Mesendoderm (in vitro differentiated cells): ENCODE measurements at regions not wholly inside any gene's neighbourhood (a gene's known extent, or its start where the extent isn't known, plus 50 kb on each side); places are given as distances from the start of the nearest gene placed in this dataset.

Experiments used
- DNase-seq: peaks from one replicate; pipeline ENCODE4 v3.0.0; 2013
- H2AK5ac ChIP-seq: 2 replicates; pipeline ENCODE4 v1.6.1; 2013; ENCODE audit warnings: low read length, inconsistent platforms
- H2BK120ac ChIP-seq: 2 replicates; pipeline ENCODE4 v1.6.1; 2013; ENCODE audit warnings: low read depth, mild to moderate bottlenecking, low read length, moderate library complexity, mixed read lengths
- H2BK15ac ChIP-seq: replicated peaks from 2 replicates; pipeline ENCODE4 v1.6.1; 2013; ENCODE audit warnings: low read depth, mild to moderate bottlenecking, moderate library complexity
- H2BK5ac ChIP-seq: 2 replicates; pipeline ENCODE4 v1.6.1; 2013; ENCODE audit warnings: low read length, inconsistent platforms
- H3K18ac ChIP-seq: 2 replicates; pipeline ENCODE4 v1.6.1; 2013; ENCODE audit warnings: mild to moderate bottlenecking, low read length, mixed read lengths
- H3K23ac ChIP-seq: one replicate; pipeline ENCODE4 v1.6.1; 2013; ENCODE audit warnings: low read length
- H3K27ac ChIP-seq: 2 replicates; pipeline ENCODE4 v1.5.1; 2013; ENCODE audit warnings: low read depth, mild to moderate bottlenecking, inconsistent platforms, low read length, moderate library complexity
- H3K27me3 ChIP-seq: 2 replicates; pipeline ENCODE4 v1.6.1; 2013; ENCODE audit warnings: low read length, control low read depth, mild to moderate bottlenecking, inconsistent platforms; ENCODE audit not compliant: insufficient read depth, poor library complexity
- H3K36me3 ChIP-seq: 2 replicates; pipeline ENCODE4 v1.6.1; 2013; ENCODE audit warnings: low read length, inconsistent platforms; ENCODE audit not compliant: control insufficient read depth, insufficient read depth
- H3K4ac ChIP-seq: one replicate; pipeline ENCODE4 v1.6.1; 2013; ENCODE audit warnings: low read depth, mild to moderate bottlenecking, low read length, moderate library complexity
- H3K4me1 ChIP-seq: 2 replicates; pipeline ENCODE4 v1.6.1; 2013; ENCODE audit warnings: low read depth, low read length, inconsistent platforms; ENCODE audit not compliant: control insufficient read depth
- H3K4me2 ChIP-seq: 2 replicates; pipeline ENCODE4 v1.6.1; 2013; ENCODE audit warnings: low read length
- H3K4me3 ChIP-seq: 2 replicates; pipeline ENCODE4 v1.5.1; 2013; ENCODE audit warnings: mild to moderate bottlenecking, low read length
- H3K56ac ChIP-seq: one replicate; pipeline ENCODE4 v1.6.1; 2013; ENCODE audit warnings: low read length
- H3K79me1 ChIP-seq: 2 replicates; pipeline ENCODE4 v1.6.1; 2013; ENCODE audit warnings: low read length, inconsistent platforms
- H3K79me2 ChIP-seq: 2 replicates; pipeline ENCODE4 v1.6.1; 2013; ENCODE audit warnings: mild to moderate bottlenecking, low read length; ENCODE audit not compliant: control insufficient read depth, insufficient read depth
- H3K9ac ChIP-seq: 2 replicates; pipeline ENCODE4 v1.6.1; 2013; ENCODE audit warnings: low read length, inconsistent platforms
- H4K5ac ChIP-seq: one replicate; pipeline ENCODE4 v1.6.1; 2013; ENCODE audit warnings: low read length
- H4K8ac ChIP-seq: one replicate; pipeline ENCODE4 v1.6.1; 2013; ENCODE audit warnings: low read depth, mild to moderate bottlenecking, control low read depth, low read length, moderate library complexity
- WGBS: extraction: QIAGEN DNeasy Blood & Tissue Kit; methylation state at CpG from one replicate; pipeline ENCODE4 v1.1.7; 2013; ENCODE audit warnings: low lambda C conversion rate, missing lambda C conversion rate; ENCODE audit not compliant: insufficient coverage; ENCODE audit errors: extremely low coverage; 5-methylcytosine and 5-hydroxymethylcytosine counted together

DNA sequence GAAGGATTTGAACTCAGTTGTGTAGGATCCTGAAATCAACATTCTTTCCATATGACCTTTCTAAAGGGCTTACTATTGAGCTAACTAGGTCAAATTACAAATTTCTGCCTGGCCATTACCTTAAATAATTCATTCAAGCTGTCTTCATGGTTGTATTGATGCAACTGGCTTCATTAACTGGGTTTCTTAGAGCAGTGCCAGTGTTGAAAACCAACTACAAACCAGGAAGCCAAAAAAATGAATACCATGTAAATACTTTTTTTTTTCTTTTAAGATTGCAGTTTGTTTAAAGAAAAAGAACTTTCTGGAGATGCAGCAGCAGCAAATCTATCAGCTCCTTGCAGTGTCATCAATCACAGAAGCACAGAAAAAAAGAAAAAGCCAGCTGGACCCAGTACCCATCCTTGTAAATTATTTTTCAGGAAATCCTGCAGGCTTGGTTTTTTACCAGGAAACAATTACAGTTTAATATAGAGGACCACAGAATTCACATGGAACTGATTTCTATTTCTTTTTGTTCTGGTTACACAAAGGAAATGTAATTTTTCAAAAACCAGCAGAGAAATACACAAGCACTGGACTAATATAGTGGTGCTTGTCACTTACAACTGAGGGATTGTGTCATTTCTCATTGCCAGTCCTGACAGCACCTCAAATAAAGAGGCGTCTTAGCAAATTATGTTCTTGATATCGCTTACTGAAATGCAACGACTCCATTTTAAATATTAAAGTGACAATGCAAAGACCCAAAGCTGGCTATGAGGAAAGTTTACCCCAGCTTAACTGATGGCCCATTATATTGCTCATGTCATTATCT is 131.9 kb downstream of the TMEM26 start:
- Histone ChIP-seq H3K27ac (no peak overlapping the region), H3K9ac (no peak overlapping the region), H4K5ac (no peak overlapping the region), H2AK5ac (no peak overlapping the region), H3K23ac (no peak overlapping the region), H3K36me3 (no peaks in the 10 kb centered on the region), H3K4me2 (no peak overlapping the region), H2BK15ac (no peak overlapping the region), H3K18ac (no peak overlapping the region), H3K4ac (no peak overlapping the region), H3K79me1 (no peaks in the 10 kb centered on the region), H3K27me3 (no peaks in the 10 kb centered on the region), H3K79me2 (no peaks in the 10 kb centered on the region), H2BK5ac (no peak overlapping the region), H4K8ac (no peak overlapping the region), H3K4me1 (no peaks in the 10 kb centered on the region), H3K56ac (no peak overlapping the region), H3K4me3 (no peak overlapping the region), H2BK120ac (no peak overlapping the region)
- no CpG with 5 or more reads among the region's 3 CpGs for WGBS
- DNase-seq: no peak

DNA sequence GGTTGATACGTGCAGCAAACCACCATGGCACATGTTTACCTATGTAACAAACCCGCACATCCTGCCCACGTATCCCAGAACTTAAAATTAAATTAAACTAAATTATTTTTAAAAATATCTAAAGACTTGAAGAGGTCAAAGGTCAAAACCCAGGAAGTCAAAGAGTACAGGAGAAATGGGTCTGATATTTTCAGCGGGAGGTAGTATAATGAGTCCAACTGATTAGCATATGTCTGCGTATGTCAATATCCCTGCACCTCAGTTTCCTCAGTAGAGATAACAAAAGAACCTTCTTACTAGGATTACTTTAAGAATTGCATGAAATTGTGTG is 133.0 kb downstream of the TMEM26 start:
- Histone ChIP-seq H3K4me2 (no peak overlapping the region), H2BK120ac (no peak overlapping the region), H3K56ac (no peak overlapping the region), H3K79me1 (no peaks in the 10 kb centered on the region), H3K9ac (no peak overlapping the region), H3K4me1 (no peaks in the 10 kb centered on the region), H3K4ac (no peak overlapping the region), H4K5ac (no peak overlapping the region), H3K18ac (no peak overlapping the region), H3K27me3 (no peaks in the 10 kb centered on the region), H3K4me3 (no peak overlapping the region), H2AK5ac (no peak overlapping the region), H3K79me2 (no peaks in the 10 kb centered on the region), H3K36me3 (no peaks in the 10 kb centered on the region), H3K23ac (no peak overlapping the region), H4K8ac (no peak overlapping the region), H3K27ac (no peak overlapping the region), H2BK5ac (no peak overlapping the region), H2BK15ac (no peak overlapping the region)
- DNase-seq: no peak
- WGBS: no CpG with 5 or more reads among the region's 5 CpGs

DNA sequence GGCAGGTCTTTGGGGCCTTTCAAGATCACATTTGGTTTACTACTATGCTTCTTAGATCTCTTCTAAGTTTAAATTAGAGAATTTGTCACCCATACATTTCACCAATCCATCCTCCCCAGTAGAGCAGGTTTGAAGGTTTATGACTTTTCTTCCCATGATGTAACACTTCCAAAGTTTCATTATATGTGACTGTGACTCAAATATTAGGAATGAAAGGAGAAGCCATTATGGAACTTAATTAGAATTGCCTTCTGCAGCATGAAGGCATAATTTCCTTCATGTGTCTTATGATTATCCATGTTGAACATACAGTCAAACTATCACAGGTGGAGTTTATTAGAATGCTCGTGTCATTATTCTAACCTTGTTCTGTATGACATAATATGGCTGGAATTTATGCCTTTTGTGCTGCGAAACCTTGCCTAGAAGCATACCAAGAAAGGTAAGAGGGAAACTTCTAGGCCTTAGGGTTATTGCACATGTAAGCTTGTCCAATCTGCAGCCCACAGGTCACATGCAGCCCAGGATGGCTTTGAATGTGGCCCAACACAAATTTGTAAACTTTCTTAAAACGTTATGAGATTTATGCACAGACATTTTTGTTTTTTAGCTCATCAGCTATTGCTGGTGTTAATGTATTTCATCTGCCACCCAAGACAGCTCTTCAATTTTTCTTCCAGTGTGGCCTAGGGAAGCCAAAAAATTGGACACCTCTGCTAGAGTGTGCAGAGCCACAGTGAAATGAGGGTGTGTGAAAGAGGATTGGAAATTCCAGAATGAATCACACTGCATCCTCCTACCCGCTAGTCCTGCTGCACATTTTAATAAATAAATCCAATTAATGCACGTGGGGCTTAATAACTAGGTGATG is 133.6 kb downstream of the TMEM26 start:
- Histone ChIP-seq H3K18ac (no peak overlapping the region), H3K4ac (no peak overlapping the region), H3K9ac (no peak overlapping the region), H4K5ac (no peak overlapping the region), H3K23ac (no peak overlapping the region), H4K8ac (no peak overlapping the region), H3K4me3 (no peak overlapping the region), H3K27ac (no peak overlapping the region), H3K79me1 (no peaks in the 10 kb centered on the region), H3K56ac (no peak overlapping the region), H3K27me3 (no peaks in the 10 kb centered on the region), H2AK5ac (no peak overlapping the region), H3K4me1 (no peaks in the 10 kb centered on the region), H3K79me2 (no peaks in the 10 kb centered on the region), H2BK120ac (no peak overlapping the region), H2BK15ac (no peak overlapping the region), H3K4me2 (no peak overlapping the region), H3K36me3 (no peaks in the 10 kb centered on the region), H2BK5ac (no peak overlapping the region)
- DNase-seq: peak; percentile 5
- no CpG with 5 or more reads among the region's 5 CpGs for WGBS

DNA sequence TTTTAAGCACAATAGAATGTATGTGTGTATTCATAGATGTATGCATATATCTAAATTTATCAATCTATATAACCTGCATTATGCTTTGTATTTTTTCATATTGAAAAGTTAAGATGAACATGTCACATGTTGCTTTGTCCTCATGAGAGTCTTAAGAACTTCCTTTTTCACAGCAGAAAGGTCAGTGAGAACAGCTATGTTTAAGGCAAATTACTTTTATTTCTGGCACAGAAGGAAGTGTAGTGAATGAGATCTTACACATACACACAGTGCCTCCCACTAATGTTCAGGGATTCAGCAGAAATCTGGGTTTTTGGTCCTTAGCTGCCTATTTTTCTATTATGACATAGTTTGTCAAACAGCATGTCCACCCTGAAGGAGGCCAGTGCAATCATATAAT is 134.8 kb downstream of the TMEM26 start:
- Histone ChIP-seq H3K4ac (no peak overlapping the region), H3K36me3 (no peaks in the 10 kb centered on the region), H3K4me2 (no peak overlapping the region), H3K79me1 (no peaks in the 10 kb centered on the region), H3K18ac (no peak overlapping the region), H3K23ac (no peak overlapping the region), H4K5ac (no peak overlapping the region), H4K8ac (no peak overlapping the region), H3K9ac (no peak overlapping the region), H3K27me3 (no peaks in the 10 kb centered on the region), H3K27ac (no peak overlapping the region), H3K56ac (no peak overlapping the region), H3K4me1 (no peaks in the 10 kb centered on the region), H2BK15ac (no peak overlapping the region), H2BK120ac (no peak overlapping the region), H3K4me3 (no peak overlapping the region), H3K79me2 (no peaks in the 10 kb centered on the region), H2AK5ac (no peak overlapping the region), H2BK5ac (no peak overlapping the region)
- no peak for DNase-seq

DNA sequence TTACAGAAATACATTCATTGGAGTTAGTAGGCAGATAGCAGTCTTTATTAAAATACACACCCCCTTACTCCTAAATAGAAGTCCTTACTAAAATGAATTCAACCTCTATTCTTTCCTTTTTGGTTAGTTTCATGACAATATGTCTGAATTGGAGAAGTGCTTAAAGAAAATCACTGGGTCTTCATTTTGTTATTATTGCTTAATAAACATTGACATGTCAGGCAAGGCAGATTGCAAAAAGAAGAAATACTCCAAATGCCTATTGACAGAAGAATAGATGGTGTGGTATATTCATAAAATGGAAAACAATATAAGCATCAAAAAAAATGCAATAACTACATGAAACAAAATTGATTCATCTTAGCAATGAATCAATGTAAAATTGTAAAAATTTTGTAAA is 135.5 kb downstream of the TMEM26 start:
- H4K5ac ChIP-seq: no peak overlapping the region
- no peak overlapping the region for H3K4me3 ChIP-seq
- H2BK120ac ChIP-seq: no peak overlapping the region
- no peak overlapping the region for H2BK15ac ChIP-seq
- no peak overlapping the region for H3K27ac ChIP-seq
- no peak overlapping the region for H2BK5ac ChIP-seq
- H3K4me2 ChIP-seq: no peak overlapping the region
- H3K18ac ChIP-seq: no peak overlapping the region
- H3K79me1 ChIP-seq: no peaks in the 10 kb centered on the region
- H3K56ac ChIP-seq: no peak overlapping the region
- no peak overlapping the region for H4K8ac ChIP-seq
- H3K23ac ChIP-seq: no peak overlapping the region
- H3K4ac ChIP-seq: no peak overlapping the region
- no peaks in the 10 kb centered on the region for H3K4me1 ChIP-seq
- no peak for DNase-seq
- H3K36me3 ChIP-seq: no peaks in the 10 kb centered on the region
- H3K27me3 ChIP-seq: no peaks in the 10 kb centered on the region
- H3K79me2 ChIP-seq: no peaks in the 10 kb centered on the region
- H2AK5ac ChIP-seq: no peak overlapping the region
- no peak overlapping the region for H3K9ac ChIP-seq
